SK-N-MC (cell line): ENCODE measurements at regions not wholly inside any gene's neighbourhood (a gene's known extent, or its start where the extent isn't known, plus 50 kb on each side); places are given as distances from the start of the nearest gene placed in this dataset.

ENCODE experiments used
- EZH2 ChIP-seq: fragments of 200-600 bp; sonication (generic); IDR thresholded peaks from one replicate; pipeline ENCODE4 v1.6.1; 2017; ENCODE audit warnings: antibody characterized with exemption
- FOXP2 ChIP-seq: optimal IDR thresholded peaks from 2 replicates; pipeline ENCODE3; 2011; ENCODE audit warnings: mild to moderate bottlenecking, moderate library complexity; ENCODE audit not compliant: insufficient read depth; ENCODE audit errors: extremely low read length, control extremely low read depth
- POLR2AphosphoS5 ChIP-seq: IDR thresholded peaks from 2 replicates; pipeline ENCODE4 v1.6.1; 2012; ENCODE audit warnings: mild to moderate bottlenecking, low read depth, low read length, borderline replicate concordance

GRCh38 chr10:7075851-7076250 lies 335.0 kb downstream of the SFMBT2 start:
- TF ChIP-seq EZH2 = no peak
- TF ChIP-seq POLR2AphosphoS5 = no peak
- no peak for TF ChIP-seq FOXP2
